GM12878 (cell line): ENCODE measurements at regions not wholly inside any gene's neighbourhood (a gene's known extent, or its start where the extent isn't known, plus 50 kb on each side); places are given as distances from the start of the nearest gene placed in this dataset.

Experiments
- ATAC-seq: fragments of 200-7000 bp; cut with Tn5 transposase; 3 replicates; pipeline ENCODE4 v1.9.1; 2020; ENCODE audit warnings: mild to moderate bottlenecking, moderate library complexity
- BruUV-seq: library from RNA; stranded (reverse); fragments of 400-500 nt; replicated peaks from 2 replicates; lab custom pipeline; 2021; lab: Mats Ljungman, UMichigan
- CTCF ChIA-PET: fragments of 300-600 bp; sonication (Branson Sonifier 250); formaldehyde crosslinking; extraction: SDS; loops from one replicate; lab custom pipeline; 2021; ENCODE audit warnings: inconsistent platforms; lab: Yijun Ruan, JAX
- POLR2A ChIA-PET: fragments of 350-600 bp; formaldehyde crosslinking; extraction: SDS; loops from one replicate; lab custom pipeline; 2021; ENCODE audit warnings: inconsistent platforms; lab: Charles Lee
- RAD21 ChIA-PET: fragments of 300-600 bp; sonication (Branson Sonifier 250); formaldehyde crosslinking; loops from one replicate; lab custom pipeline; 2023; ENCODE audit warnings: antibody characterized with exemption; ENCODE audit not compliant: unreplicated experiment; lab: Charles Lee
- SMC1A ChIA-PET: fragments of 300-600 bp; sonication (Branson Sonifier 250); formaldehyde crosslinking; loops from one replicate; lab custom pipeline; 2023; ENCODE audit not compliant: unreplicated experiment, uncharacterized antibody; lab: Charles Lee
- DNase-seq: peaks from one replicate; pipeline ENCODE4 v3.0.0-alpha.2; 2011; ENCODE audit warnings: low read depth, low spot score
- FAIRE-seq: peaks from 3 replicates; lab custom pipeline; 2011; peaks lifted over from hg19 to GRCh38; lab: Jason Lieb, UNC
- H2AFZ ChIP-seq: 2 replicates; pipeline ENCODE4 v1.6.0; 2011; ENCODE audit warnings: low read depth, low read length, control low read depth; ENCODE audit not compliant: control insufficient read depth
- H3K27ac ChIP-seq: 2 replicates; pipeline ENCODE4 v1.5.1; 2011; ENCODE audit warnings: control low read depth; ENCODE audit not compliant: control insufficient read depth, insufficient read depth
- H3K27me3 ChIP-seq, 2 experiments: replicated peaks in 1 of 2; 2 replicates each; pipeline versions ENCODE4 v1.6.0 to v1.6.1; 2011; ENCODE audit warnings: low read length in 1 of 2; ENCODE audit not compliant: control insufficient read depth in 2 of 2, insufficient read depth in 2 of 2
- H3K36me3 ChIP-seq, 2 experiments: 2 replicates each; pipeline ENCODE4 v1.5.1; 2011; ENCODE audit warnings: low read length in 1 of 2; ENCODE audit not compliant: control insufficient read depth in 2 of 2, insufficient read depth in 2 of 2
- H3K4me1 ChIP-seq: 2 replicates; pipeline ENCODE4 v1.6.1; 2011; ENCODE audit warnings: mild to moderate bottlenecking, low read length, moderate library complexity, mixed read lengths; ENCODE audit not compliant: control insufficient read depth, insufficient read depth
- H3K4me2 ChIP-seq: 2 replicates; pipeline ENCODE4 v1.6.0; 2011; ENCODE audit warnings: control low read depth; ENCODE audit not compliant: control insufficient read depth, insufficient read depth
- H3K4me3 ChIP-seq: fragments of 200-600 bp; sonication (generic); 2 replicates; pipeline ENCODE4 v1.5.1; 2016
- H3K79me2 ChIP-seq: 2 replicates; pipeline ENCODE4 v1.6.0; 2011; ENCODE audit warnings: low read length; ENCODE audit not compliant: control insufficient read depth, insufficient read depth
- H3K9ac ChIP-seq: 2 replicates; pipeline ENCODE4 v1.8.0; 2011; ENCODE audit warnings: low read length, control low read depth, mixed read lengths; ENCODE audit not compliant: control insufficient read depth, insufficient read depth
- H3K9me3 ChIP-seq: replicated peaks from 3 replicates; pipeline ENCODE4 v1.5.1; 2011; ENCODE audit warnings: mild to moderate bottlenecking, low read length; ENCODE audit not compliant: control insufficient read depth, insufficient read depth
- H4K20me1 ChIP-seq: 2 replicates; pipeline ENCODE4 v1.6.0; 2011; ENCODE audit not compliant: control insufficient read depth, insufficient read depth
- GABPA ChIP-seq: IDR thresholded peaks from 2 replicates; pipeline ENCODE4 v1.6.1; 2014; ENCODE audit warnings: antibody characterized with exemption, low read depth, mild to moderate bottlenecking, inconsistent platforms
- NR2C1 ChIP-seq: fragments of 450-650 bp; IDR thresholded peaks from 2 replicates; pipeline ENCODE4 v1.6.1; 2017; ENCODE audit warnings: antibody characterized with exemption, mild to moderate bottlenecking, moderate library complexity
- SMC3 ChIP-seq: IDR thresholded peaks from 2 replicates; pipeline ENCODE4 v1.6.1; 2011; ENCODE audit warnings: low read length, improper control_type of control experiment, borderline replicate concordance
- TAF1 ChIP-seq: IDR thresholded peaks from 2 replicates; pipeline ENCODE4 v1.6.1; 2011; ENCODE audit warnings: mild to moderate bottlenecking, low read depth, low read length, borderline replicate concordance
- TCF3 ChIP-seq: IDR thresholded peaks from 2 replicates; pipeline ENCODE4 v1.6.1; 2012; ENCODE audit warnings: low read depth, mild to moderate bottlenecking, low read length, borderline replicate concordance; ENCODE audit not compliant: insufficient read depth
- ZBTB40 ChIP-seq: fragments of 450-650 bp; IDR thresholded peaks from 2 replicates; pipeline ENCODE4 v1.6.1; 2016; ENCODE audit warnings: mild to moderate bottlenecking, moderate library complexity, borderline replicate concordance
- ZZZ3 ChIP-seq: IDR thresholded peaks from 2 replicates; pipeline ENCODE4 v1.6.1; 2011; ENCODE audit warnings: low read depth; ENCODE audit not compliant: control insufficient read depth, insufficient read length
- WGBS: methylation state at CpG from one replicate; pipeline ENCODE4 v1.1.6; 2016; ENCODE audit warnings: low lambda C conversion rate; ENCODE audit not compliant: insufficient replicate concordance, insufficient coverage; ENCODE audit errors: missing lambda C conversion rate; 5-methylcytosine and 5-hydroxymethylcytosine counted together
- in situ Hi-C: fragments of 300-500 bp; cut with MboI; formaldehyde crosslinking; loops from 9 replicates; pipeline ENCODE4 v1.14.3; 2018; ENCODE audit warnings: mixed read lengths
- intact Hi-C: fragments of 100-400 bp; cut with micrococcal nuclease; formaldehyde crosslinking; loops from one replicate; pipeline ENCODE4 v1.14.2; 2022; ENCODE audit not compliant: unreplicated experiment

- no peak for TF ChIP-seq GABPA
Measured at GRCh38 chr10:4448030-4448429, 378.0 kb upstream of the AKR1E2 start (continued).

- in situ Hi-C loops, result no loop called here
- Histone ChIP-seq H4K20me1 (no peaks in the 10 kb centered on the region), H3K36me3 (no peaks in the 10 kb centered on the region), H3K4me1 (no peaks in the 10 kb centered on the region), H3K9me3 (no peaks in the 10 kb centered on the region; the same call in 1 of the 3 replicates), H3K79me2 (no peaks in the 10 kb centered on the region), H2AFZ (no peak overlapping the region), H3K4me2 (no peak overlapping the region), H3K27me3 (no peaks in the 10 kb centered on the region), H3K9ac (no peak overlapping the region), H3K27ac (no peak overlapping the region), H3K4me3 (no peak overlapping the region)
- intact Hi-C loops, result no loop called here
- RAD21 ChIA-PET, result no interaction called here
- BruUV-seq, result no TSS peak
- SMC1A ChIA-PET, result no interaction called here
- 18% methylated on average over 1 of the region's 1 CpG for WGBS
- DNase-seq (no peak), FAIRE-seq (no peak), ATAC-seq (no peak)
- CTCF ChIA-PET, result no interaction called here
- POLR2A ChIA-PET, result no interaction called here
- no peak for TF ChIP-seq NR2C1
- no peak for TF ChIP-seq ZZZ3
- TF ChIP-seq GABPA, result no peak
- TF ChIP-seq TAF1, result no peak
- no peak for TF ChIP-seq TCF3
- TF ChIP-seq ZBTB40, result no peak
- no peak for TF ChIP-seq SMC3
- TF ChIP-seq, all 136 proteins: peak for 0
Measured at GRCh38 chr10:4443419-4443818, 382.6 kb upstream of the AKR1E2 start.
